HUDEP-2 (cell line): ENCODE measurements at regions not wholly inside any gene's neighbourhood (a gene's known extent, or its start where the extent isn't known, plus 50 kb on each side); places are given as distances from the start of the nearest gene placed in this dataset.

Source experiments
- DNase-seq, 76 experiments: peaks; one replicate each; lab custom pipeline; 2025; ENCODE audit not compliant: unreplicated experiment in 76 of 76; lab: John Stamatoyannopoulos, UW

DNA sequence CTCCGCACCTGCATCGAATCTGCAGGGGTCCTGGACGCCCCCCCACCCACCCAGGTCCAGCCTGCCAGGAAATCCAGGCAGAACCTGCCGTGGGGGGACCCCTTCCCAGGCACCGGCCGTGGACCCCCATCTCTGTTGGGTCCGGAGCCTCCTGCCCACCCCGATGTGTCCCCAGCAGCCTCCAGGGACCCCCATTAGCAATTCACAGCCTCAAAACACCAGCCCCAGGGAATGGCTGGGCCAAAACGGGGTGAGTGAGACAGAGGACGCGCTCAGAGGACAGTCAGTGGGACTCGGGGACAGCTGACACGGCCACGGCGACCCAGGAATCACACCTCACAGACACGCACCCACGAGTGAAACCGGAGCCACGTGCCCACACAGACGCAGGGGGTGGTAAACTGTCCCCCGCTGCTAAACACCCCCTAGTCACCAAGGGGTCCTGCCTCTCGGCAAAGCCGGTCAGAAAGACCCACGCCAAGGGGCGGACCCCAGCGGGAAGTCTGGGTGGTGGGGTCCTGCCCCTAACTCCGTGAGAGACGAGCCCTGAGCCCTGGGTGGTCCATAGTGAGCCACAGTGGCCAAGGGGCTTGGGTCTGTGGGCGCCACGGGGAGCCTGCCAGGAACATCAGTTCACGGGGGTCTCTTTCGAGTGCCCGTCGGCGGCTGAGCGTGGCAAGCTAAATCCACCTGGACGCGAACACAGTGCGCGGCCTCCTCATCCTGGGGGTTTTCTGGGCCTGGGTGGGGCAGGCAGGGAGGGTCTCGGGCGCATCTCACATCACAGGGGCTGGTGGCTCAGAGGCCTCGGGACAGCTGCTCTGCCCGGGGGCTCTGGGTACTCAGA, 126.5 kb upstream of the NKX1-1 start:
- no peak for DNase-seq

- DNase-seq = no peak
Observed at GRCh38 chr4:1531683-1532548, 125.7 kb upstream of the NKX1-1 start.

- no peak for DNase-seq
Observed at GRCh38 chr4:1530356-1530755, 124.1 kb upstream of the NKX1-1 start.

GRCh38 chr4:1524761-1525160, 118.5 kb upstream of the NKX1-1 start:
- DNase-seq = no peak

DNA sequence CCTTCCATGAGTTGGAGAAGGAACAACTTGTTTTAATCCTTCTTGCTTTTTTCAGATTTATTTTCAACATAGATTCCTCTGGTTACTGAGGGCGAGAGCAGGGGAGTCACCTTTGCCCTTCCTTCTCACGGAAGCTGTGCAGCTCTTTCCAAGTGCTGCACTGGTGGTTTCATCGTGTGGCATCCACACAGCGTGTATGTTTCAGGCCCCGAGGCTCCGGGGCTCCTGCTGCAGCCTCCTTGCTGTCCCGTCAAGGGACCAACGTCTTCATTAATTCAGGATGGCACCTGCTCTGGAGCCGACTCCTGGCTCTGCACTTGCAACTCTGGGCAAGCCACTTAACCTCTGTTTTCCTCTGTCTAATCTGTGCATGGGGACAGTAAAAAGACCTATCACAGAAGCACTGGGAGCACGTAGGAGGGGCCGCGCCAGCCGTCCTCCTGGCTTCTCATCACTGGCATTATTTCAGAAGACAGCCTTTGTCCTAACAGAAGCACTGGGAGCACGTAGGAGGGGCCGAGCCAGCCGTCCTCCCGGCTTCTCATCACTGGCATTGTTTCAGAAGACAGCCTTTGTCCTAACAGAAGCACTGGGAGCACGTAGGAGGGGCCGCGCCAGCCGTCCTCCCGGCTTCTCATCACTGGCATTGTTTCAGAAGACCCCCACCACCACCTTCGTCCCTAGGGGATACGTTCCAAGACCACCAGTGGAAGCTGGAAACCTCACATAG, 117.8 kb upstream of the NKX1-1 start:
- DNase-seq = no peak

DNA sequence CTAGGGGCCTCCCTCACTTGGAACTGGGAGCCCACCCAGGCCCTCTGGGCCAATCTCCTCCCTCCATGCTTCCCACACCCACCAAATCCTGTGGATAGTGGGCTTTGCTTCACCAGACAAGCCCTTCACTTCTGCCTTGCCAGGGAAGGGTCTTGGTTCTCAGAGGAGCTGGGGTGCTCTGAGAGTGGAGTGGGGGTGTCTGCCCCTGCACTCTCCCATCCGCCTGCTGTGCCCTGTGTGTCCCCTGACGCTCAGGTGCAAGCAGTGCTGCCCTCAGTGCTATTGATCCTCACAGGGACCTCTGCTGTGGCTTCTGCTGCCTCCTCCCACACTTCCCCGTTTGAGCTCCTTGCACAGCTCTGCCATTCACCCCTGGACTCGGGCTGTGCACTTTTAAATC, 117.3 kb upstream of the NKX1-1 start:
- DNase-seq = no peak

DNA sequence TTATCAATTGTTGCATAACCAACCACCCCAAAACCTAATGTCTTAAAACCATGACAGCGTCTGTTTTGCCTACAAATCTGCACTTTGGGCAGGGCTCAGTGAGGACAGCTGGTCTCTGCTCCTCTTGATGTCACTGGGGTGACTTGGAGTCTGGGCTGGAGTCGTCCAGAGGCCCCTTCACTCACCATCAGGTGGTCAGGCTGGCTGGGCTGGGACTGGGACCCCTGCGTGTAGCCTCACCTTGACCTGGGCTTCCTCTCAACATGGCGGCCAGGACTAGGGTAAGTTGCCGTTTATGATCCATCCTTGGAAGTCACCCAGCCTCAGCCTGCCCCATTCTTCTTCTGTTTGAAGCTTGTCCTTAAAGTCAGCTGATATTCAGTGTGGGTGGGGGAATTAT, 116.8 kb upstream of the NKX1-1 start:
- DNase-seq = no peak

GRCh38 chr4:1522606-1523005, 116.4 kb upstream of the NKX1-1 start:
- DNase-seq = no peak

DNA sequence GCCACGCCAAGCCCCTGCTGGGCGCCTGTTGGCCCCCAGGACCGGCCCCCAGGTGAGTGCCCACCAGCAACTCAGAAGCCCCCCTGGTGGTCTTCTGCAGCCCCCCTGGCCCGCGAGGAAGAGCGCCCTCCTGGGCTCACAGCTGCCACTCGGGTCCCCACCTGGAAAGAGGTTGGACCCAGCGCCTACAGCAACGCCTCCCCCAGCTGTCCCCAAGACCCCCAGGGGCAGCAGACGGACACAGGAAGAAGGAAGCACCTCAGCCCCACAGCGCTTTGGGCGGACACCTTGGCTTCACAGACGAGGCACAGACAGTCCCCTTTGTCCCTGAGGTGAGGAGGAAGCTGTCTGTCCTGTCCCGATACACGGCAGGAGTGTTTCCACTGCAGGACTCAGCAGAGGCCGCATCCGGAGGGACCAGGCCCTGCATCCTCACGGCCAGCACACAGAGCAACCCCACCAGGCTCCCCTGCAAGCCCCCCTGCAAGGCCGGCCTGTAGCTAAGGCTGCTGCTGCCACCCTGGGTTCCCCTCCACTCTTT, 115.6 kb upstream of the NKX1-1 start:
- no peak for DNase-seq

GRCh38 chr4:1520795-1521576, 114.7 kb upstream of the NKX1-1 start:
- DNase-seq = peak in 19 of 76 experiments; percentile 6 to 58 (median 17)

GRCh38 chr4:1519787-1520661, 113.8 kb upstream of the NKX1-1 start:
- no peak for DNase-seq

DNA sequence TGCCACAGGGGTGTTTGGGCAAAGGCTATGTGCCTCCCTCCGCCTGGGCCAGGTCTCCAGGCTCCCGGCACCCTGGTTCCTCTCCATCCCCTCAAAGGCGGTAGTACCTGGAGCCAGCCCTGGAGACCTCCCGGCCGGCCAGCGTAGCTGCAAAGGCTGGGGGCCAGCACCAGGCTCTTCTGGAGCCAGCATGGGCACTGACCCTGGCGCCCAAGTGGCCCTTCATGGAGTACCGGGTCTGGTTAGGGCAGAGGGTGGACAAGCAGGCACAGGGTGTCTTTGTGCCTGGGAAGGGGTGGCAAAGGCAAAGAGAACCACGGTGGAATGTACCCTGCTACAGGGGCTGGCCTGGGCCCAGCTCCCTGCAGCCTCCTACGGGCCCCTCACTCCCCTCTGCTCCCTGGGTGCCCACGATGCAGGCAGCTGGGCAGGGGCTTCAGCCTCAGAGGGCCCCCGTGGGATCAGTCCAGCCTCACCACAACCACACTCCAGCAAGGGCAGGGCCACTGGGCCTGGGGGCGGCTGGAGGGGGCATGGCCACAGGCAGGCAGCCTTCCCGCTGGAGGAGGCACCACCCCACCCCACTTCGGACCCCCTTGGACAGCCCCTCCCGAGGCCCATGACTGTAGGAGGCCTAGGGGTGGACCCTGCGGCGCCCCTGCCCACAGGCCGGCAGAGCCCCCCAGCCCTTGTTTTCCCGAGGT, 112.9 kb upstream of the NKX1-1 start:
- no peak for DNase-seq

DNA sequence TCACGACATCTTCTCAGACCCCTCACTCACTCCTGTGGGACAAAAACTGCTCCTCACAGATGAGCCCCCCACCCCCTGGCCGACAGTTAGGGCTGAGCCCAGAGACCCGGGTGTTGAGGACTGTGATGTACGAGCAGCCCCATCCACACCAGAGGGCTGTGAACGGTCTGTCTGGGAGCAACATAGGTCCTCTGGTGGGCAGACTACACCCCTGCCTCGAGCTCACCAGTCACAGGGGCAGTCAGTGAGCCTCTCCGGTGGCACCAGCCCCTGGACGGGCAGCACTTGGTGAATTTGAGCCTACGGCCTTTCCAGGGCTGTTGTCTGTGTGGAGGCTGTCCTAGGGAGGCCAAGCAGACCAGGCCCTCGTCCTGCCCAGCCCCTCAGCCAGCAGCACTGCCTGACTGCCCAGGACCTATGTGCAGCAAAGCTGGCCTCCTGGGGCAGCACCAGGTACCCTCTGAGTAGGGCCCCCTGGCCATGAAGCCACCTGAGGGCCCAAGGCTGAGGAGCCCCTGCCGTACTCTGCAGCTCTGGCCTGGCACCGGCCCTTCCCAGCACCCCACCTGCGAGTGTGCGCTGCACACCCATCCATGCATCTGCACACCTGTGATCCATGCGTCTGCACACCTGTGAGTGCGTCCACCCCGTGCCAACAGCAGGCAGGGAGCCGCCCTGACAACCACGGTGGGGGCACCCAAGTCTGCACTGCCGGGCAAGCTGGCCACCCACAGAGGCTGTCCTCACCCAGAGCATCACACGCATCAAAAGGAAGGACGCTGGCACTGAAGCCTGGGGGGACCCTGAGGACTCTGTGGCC, 111.6 kb upstream of the NKX1-1 start:
- DNase-seq = no peak

- no peak for DNase-seq
Observed at GRCh38 chr4:1516881-1517480, 110.7 kb upstream of the NKX1-1 start.

- no peak for DNase-seq
Observed at GRCh38 chr4:1516261-1516660, 110.0 kb upstream of the NKX1-1 start.

DNA sequence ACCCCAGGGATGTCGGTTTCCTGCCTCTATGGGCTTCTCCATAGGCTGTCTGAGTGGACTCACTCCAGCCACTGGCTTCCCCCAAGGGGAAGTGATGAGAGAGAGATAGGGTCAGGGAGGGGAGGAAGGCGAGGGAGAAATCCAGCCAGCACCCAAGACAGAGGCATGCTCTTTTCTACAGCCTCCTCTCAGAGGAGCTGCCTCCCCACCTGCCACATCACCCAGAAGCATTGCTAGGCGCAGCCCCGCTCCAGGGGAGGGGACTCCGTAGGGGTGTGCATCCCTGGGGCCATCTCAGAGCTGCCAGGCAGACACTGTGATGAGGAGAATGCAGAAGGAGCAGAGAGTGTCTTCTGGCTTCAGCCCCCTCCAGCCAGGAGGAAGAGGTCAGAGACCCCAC, 109.5 kb upstream of the NKX1-1 start:
- no peak for DNase-seq

DNA sequence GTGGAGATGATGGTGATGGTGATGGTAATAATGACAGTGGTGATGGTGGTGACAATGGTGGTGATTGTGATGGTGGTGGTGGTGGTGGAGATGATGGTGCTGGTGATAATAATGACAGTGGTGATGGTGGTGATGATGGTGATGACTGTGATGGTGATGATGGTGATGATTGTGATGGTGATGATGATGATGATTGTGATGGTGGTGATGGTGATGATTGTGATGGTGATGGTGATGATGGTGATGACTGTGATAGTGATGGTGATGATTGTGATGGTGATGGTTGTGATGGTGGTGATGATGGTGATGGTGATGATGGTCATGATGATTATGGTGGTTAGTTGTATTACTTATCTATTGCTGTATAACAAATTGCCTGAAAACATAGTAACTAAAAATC, 108.9 kb upstream of the NKX1-1 start:
- no peak for DNase-seq
